ENCODE measurements at regions not wholly inside any gene's neighbourhood (a gene's known extent, or its start where the extent isn't known, plus 50 kb on each side); places are given as distances from the start of the nearest gene placed in this dataset.

DNA sequence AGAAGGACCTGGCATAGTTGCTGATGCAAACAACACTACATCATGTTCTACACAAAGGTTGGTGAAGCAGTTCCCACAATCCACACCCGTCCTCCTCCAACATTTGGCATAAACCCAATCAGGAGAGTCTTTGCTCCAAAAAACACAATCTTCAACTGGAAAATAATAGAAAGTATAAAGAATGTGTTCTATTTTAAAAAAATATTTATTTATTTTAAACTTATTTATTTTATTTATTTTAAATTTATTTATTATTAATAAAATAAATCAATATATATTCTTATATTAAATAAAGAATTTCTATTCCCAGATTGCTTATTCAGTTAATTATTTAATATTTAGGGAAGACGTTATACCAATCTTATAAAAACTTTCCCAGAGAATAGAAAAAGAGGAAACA lies 1753.7 kb upstream of the AGA start:
- no peak for DNase-seq
- Mint-ChIP-seq H3K4me1 (ENCODE audit: low read depth in 2 of 2) (no peaks in the 10 kb centered on the region), H3K9me3 (peaks cover 7 to 9% of the 10 kb centered on the region in 2 donors), H3K27me3 (no peaks in the 10 kb centered on the region), H3K4me3 (no peak overlapping the region), H3K36me3 (ENCODE audit: insufficient read depth) (no peaks in the 10 kb centered on the region), H3K27ac (no peak overlapping the region)
- ATAC-seq (replicated peaks) = no peak

- no peak for DNase-seq
- no peak for ATAC-seq (replicated peaks)
- Mint-ChIP-seq H3K4me3 (no peak overlapping the region), H3K27ac (no peak overlapping the region), H3K4me1 (ENCODE audit: low read depth in 2 of 2) (no peaks in the 10 kb centered on the region), H3K27me3 (no peaks in the 10 kb centered on the region), H3K36me3 (ENCODE audit: insufficient read depth) (no peaks in the 10 kb centered on the region), H3K9me3 (peaks cover 7 to 9% of the 10 kb centered on the region in 2 donors)
Observed at GRCh38 chr4:179196511-179196910, 1754.3 kb upstream of the AGA start.

DNA sequence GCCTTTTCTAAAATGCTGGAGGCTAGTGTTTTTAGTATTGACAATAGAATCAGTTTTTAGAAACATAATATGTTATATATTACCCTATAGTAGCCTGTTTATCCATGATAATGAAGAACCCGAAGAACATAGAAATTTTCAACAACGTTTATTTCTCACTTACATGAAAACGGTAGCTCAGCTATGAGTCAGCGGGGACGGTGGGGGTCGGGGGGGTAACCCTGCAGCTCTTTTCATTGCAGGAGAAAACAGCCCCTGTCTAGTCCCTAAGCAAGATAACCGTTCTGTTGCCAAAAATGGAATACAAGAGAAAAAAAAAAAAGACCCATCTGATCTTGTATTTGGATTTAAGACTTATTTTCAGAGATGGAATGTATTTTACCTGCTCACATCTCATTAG lies 1758.4 kb upstream of the AGA start:
- peaks cover 7 to 9% of the 10 kb centered on the region in 2 donors for H3K9me3 Mint-ChIP-seq
- no peak for DNase-seq
- no peak for ATAC-seq (replicated peaks)
- no peak overlapping the region for H3K4me3 Mint-ChIP-seq
- no peaks in the 10 kb centered on the region for H3K27me3 Mint-ChIP-seq
- no peak overlapping the region for H3K27ac Mint-ChIP-seq
- H3K4me1 Mint-ChIP-seq (ENCODE audit: low read depth in 2 of 2) = no peaks in the 10 kb centered on the region
- H3K36me3 Mint-ChIP-seq (ENCODE audit: insufficient read depth) = no peaks in the 10 kb centered on the region

- ATAC-seq (replicated peaks) (no peak), DNase-seq (no peak)
- Mint-ChIP-seq H3K36me3 (ENCODE audit: insufficient read depth) (no peaks in the 10 kb centered on the region), H3K27ac (no peak overlapping the region), H3K4me1 (ENCODE audit: low read depth in 2 of 2) (no peaks in the 10 kb centered on the region), H3K9me3 (peaks cover 16 to 20% of the 10 kb centered on the region in 2 donors), H3K27me3 (no peaks in the 10 kb centered on the region), H3K4me3 (no peak overlapping the region)
Observed at GRCh38 chr4:179225594-179225993, 1783.4 kb upstream of the AGA start.

DNA sequence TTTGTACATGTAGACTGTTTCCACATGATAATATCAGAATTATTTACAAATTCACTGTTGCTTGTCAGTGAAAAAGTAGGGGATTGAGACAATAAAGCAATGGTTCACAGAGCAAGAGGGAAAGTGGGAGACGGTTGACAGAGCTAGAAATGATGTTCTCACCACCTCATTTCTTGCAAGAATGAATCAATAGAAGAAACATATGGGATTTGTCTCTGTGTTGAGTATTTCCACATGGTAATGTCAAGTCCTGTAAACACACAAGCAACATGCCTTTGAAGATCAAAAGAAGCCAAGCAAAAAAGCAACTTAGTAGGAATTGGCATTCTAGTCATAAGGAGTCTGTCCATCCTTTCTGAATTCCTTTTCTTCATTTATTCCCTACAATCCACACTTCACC lies 1806.6 kb upstream of the AGA start:
- ATAC-seq (replicated peaks) = no peak
- Mint-ChIP-seq H3K27ac (no peak overlapping the region), H3K27me3 (no peaks in the 10 kb centered on the region)

DNA sequence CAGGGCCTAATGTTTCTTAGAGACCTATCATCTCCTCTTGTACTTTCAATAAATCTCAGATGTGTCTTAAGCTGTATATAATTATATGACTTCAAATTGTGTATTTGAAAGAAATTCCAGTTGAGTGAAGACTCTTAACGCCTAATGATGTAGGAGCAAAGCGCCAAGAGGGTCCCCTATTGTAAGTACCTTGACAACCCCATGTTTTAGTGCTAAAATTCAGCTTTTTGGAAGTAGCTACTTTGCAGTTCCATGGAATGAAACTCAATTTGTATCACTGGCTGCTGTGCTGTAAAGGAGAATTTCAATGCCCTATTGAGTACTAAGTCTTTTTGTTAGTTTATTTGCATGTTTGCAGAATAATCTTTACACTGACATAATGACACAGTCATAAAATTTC lies 1826.6 kb upstream of the AGA start:
- DNase-seq (no peak), ATAC-seq (replicated peaks) (no peak)
- Mint-ChIP-seq H3K27me3 (no peaks in the 10 kb centered on the region), H3K4me3 (no peak overlapping the region), H3K4me1 (ENCODE audit: low read depth in 2 of 2) (no peaks in the 10 kb centered on the region), H3K27ac (no peak overlapping the region), H3K9me3 (peaks cover 0 to 12% of the 10 kb centered on the region in 2 donors), H3K36me3 (ENCODE audit: insufficient read depth) (no peaks in the 10 kb centered on the region)

More for the DNA sequence above, 1806.6 kb upstream of the AGA start:
- no peak for DNase-seq
- peaks cover 3% of the 10 kb centered on the region for H3K36me3 Mint-ChIP-seq (ENCODE audit: insufficient read depth)
- no peaks in the 10 kb centered on the region for H3K4me1 Mint-ChIP-seq (ENCODE audit: low read depth in 2 of 2)
- no peak overlapping the region for H3K4me3 Mint-ChIP-seq
- H3K9me3 Mint-ChIP-seq = peaks cover 0 to 7% of the 10 kb centered on the region in 2 donors

GRCh38 chr4:179272282-179272681 lies 1830.0 kb upstream of the AGA start:
- H3K36me3 Mint-ChIP-seq (ENCODE audit: insufficient read depth) = no peaks in the 10 kb centered on the region
- no peaks in the 10 kb centered on the region for H3K27me3 Mint-ChIP-seq
- H3K9me3 Mint-ChIP-seq = peaks cover 0 to 12% of the 10 kb centered on the region in 2 donors
- ATAC-seq (replicated peaks) (no peak), DNase-seq (no peak)
- no peak overlapping the region for H3K27ac Mint-ChIP-seq
- H3K4me3 Mint-ChIP-seq = no peak overlapping the region
- no peaks in the 10 kb centered on the region for H3K4me1 Mint-ChIP-seq (ENCODE audit: low read depth in 2 of 2)

DNA sequence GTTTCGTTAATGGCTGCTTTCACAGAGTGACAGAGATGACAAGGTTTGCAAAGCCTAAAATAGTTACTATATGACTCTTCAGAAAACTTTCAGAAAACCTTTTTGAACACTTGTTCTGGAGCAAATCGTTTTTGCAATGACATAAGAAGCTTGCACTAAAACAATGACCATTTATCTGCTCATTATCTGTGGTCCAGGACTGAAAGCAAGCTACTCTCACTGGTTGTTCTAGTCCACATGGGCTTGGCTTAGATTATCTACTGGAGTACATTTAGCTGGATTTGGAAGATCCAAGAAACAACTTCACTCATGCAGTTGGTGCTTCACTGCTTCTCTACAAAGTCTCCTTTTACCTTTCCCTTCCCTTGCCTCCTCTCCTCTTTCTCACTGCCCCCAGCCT lies 1836.4 kb upstream of the AGA start:
- no peak for DNase-seq
- Mint-ChIP-seq H3K27me3 (no peaks in the 10 kb centered on the region), H3K9me3 (peaks cover 7% of the 10 kb centered on the region in 2 donors), H3K4me3 (no peak overlapping the region), H3K27ac (no peak overlapping the region), H3K4me1 (ENCODE audit: low read depth in 2 of 2) (no peaks in the 10 kb centered on the region), H3K36me3 (ENCODE audit: insufficient read depth) (no peaks in the 10 kb centered on the region)
- ATAC-seq (replicated peaks) = no peak

DNA sequence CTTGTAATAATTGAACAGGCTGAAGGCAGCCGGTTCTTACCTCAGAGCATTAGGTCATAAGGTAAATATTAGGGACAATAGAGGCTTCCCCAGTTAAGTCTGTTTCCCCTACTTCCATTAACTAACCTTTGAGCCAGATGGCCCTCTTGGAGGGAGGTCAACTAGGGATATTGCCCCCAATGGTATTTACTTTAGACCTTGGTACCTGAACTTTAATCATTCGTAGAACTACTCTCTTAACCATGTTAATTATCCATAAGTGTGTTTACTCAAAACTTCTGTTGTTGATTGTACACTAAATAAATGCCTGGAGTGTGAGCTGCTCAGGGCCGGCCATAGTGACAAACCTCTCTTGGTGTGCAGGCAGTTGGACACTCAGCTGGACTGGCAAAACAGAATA lies 1843.5 kb upstream of the AGA start:
- Mint-ChIP-seq H3K27me3 (no peaks in the 10 kb centered on the region), H3K4me1 (ENCODE audit: low read depth in 2 of 2) (no peaks in the 10 kb centered on the region), H3K9me3 (peaks cover 6 to 7% of the 10 kb centered on the region in 2 donors), H3K36me3 (ENCODE audit: insufficient read depth) (no peaks in the 10 kb centered on the region), H3K27ac (no peak overlapping the region), H3K4me3 (no peak overlapping the region)
- no peak for ATAC-seq (replicated peaks)
- no peak for DNase-seq

GRCh38 chr4:179291657-179292056 lies 1849.4 kb upstream of the AGA start:
- H3K36me3 Mint-ChIP-seq (ENCODE audit: insufficient read depth) = no peaks in the 10 kb centered on the region
- H3K4me3 Mint-ChIP-seq = no peak overlapping the region
- H3K4me1 Mint-ChIP-seq (ENCODE audit: low read depth in 2 of 2) = no peaks in the 10 kb centered on the region
- no peak overlapping the region for H3K27ac Mint-ChIP-seq
- H3K27me3 Mint-ChIP-seq = no peaks in the 10 kb centered on the region
- H3K9me3 Mint-ChIP-seq = peaks cover 9 to 12% of the 10 kb centered on the region in 2 donors
- DNase-seq (no peak), ATAC-seq (replicated peaks) (no peak)

DNA sequence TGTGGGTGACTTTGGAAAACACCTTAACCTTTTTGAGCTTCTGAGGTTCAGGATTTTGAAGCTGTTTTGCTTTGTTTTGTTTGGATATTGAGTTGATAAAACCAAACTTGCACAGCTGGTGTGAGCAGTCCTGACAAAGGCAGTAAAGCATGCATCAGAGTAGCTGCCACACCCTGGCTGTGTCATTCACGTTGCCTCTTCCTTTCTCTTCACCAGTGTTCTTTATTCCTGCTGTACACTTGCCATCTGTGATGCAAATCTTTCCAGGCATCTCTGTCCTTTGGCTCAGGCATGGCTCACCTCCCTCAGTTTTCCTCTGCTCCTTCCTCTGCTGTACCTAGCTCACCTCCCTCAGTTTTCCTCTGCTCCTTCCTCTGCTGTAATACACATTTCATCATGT lies 1850.2 kb upstream of the AGA start:
- no peak for DNase-seq
- ATAC-seq (replicated peaks) = no peak
- Mint-ChIP-seq H3K4me1 (ENCODE audit: low read depth in 2 of 2) (no peaks in the 10 kb centered on the region), H3K36me3 (ENCODE audit: insufficient read depth) (no peaks in the 10 kb centered on the region), H3K27ac (no peak overlapping the region), H3K9me3 (peaks cover 9 to 11% of the 10 kb centered on the region in 2 donors), H3K27me3 (no peaks in the 10 kb centered on the region), H3K4me3 (no peak overlapping the region)

GRCh38 chr4:179307297-179308136 lies 1865.3 kb upstream of the AGA start:
- Mint-ChIP-seq H3K4me3 (no peak overlapping the region), H3K9me3 (peaks cover 0 to 14% of the 10 kb centered on the region in 2 donors), H3K27ac (no peak overlapping the region), H3K27me3 (no peaks in the 10 kb centered on the region), H3K4me1 (ENCODE audit: low read depth in 2 of 2) (no peaks in the 10 kb centered on the region), H3K36me3 (ENCODE audit: insufficient read depth) (no peaks in the 10 kb centered on the region)
- DNase-seq (no peak), ATAC-seq (replicated peaks) (no peak)

GRCh38 chr4:179313823-179314222 lies 1871.6 kb upstream of the AGA start:
- ATAC-seq (replicated peaks) (no peak), DNase-seq (no peak)
- H3K27ac Mint-ChIP-seq = no peak overlapping the region
- no peak overlapping the region for H3K4me3 Mint-ChIP-seq
- H3K36me3 Mint-ChIP-seq (ENCODE audit: insufficient read depth) = no peaks in the 10 kb centered on the region
- H3K9me3 Mint-ChIP-seq = peaks cover 7 to 15% of the 10 kb centered on the region in 2 donors
- no peaks in the 10 kb centered on the region for H3K4me1 Mint-ChIP-seq (ENCODE audit: low read depth in 2 of 2)
- H3K27me3 Mint-ChIP-seq = no peaks in the 10 kb centered on the region

DNA sequence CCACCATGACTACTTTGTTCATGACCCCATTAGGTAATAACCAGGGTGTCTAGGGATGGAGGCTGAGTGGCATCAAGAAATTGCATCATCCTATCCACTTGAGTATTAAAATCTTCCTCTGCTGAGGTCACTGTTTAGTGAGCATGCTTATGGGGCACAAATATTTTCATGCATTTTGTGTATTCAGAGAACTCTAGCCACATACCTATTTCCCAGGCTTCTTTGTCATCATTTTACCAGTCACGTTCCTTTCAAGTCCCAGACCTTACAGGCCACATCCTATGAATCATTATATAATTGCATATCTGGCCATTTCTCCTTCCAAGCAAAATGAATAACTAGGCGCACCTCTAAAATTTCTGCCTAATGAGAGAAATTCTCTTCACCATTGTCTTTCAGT lies 1882.9 kb upstream of the AGA start:
- Mint-ChIP-seq H3K9me3 (peaks cover 8 to 9% of the 10 kb centered on the region in 2 donors), H3K36me3 (ENCODE audit: insufficient read depth) (no peaks in the 10 kb centered on the region), H3K4me1 (ENCODE audit: low read depth in 2 of 2) (no peaks in the 10 kb centered on the region), H3K27me3 (no peaks in the 10 kb centered on the region), H3K27ac (no peak overlapping the region), H3K4me3 (no peak overlapping the region)
- DNase-seq = no peak
- ATAC-seq (replicated peaks) = no peak

Data from effector memory CD8-positive, alpha-beta T cell (primary cell).